ENCODE measurements at regions not wholly inside any gene's neighbourhood (a gene's known extent, or its start where the extent isn't known, plus 50 kb on each side); places are given as distances from the start of the nearest gene placed in this dataset.

DNA sequence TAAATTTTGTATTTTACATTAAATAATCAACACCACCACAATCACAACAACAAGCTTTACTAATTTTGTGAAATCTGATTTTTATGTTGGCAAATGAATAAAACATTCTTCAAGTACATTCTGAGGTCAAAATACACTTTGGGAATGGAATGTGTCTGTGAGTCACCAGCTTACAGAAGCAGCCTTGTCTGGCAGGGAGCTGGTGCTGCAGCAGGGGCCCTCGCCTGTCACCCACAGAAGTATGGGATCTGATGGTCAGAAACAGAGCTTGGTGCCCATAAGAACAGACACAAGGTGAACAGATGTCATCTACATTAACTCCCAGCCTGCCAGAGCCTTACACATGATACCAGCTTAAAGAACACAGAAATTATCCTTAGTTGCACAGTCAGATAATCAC lies 496.9 kb downstream of the CCSER2 start:
- TF ChIP-seq, protein P1, sequence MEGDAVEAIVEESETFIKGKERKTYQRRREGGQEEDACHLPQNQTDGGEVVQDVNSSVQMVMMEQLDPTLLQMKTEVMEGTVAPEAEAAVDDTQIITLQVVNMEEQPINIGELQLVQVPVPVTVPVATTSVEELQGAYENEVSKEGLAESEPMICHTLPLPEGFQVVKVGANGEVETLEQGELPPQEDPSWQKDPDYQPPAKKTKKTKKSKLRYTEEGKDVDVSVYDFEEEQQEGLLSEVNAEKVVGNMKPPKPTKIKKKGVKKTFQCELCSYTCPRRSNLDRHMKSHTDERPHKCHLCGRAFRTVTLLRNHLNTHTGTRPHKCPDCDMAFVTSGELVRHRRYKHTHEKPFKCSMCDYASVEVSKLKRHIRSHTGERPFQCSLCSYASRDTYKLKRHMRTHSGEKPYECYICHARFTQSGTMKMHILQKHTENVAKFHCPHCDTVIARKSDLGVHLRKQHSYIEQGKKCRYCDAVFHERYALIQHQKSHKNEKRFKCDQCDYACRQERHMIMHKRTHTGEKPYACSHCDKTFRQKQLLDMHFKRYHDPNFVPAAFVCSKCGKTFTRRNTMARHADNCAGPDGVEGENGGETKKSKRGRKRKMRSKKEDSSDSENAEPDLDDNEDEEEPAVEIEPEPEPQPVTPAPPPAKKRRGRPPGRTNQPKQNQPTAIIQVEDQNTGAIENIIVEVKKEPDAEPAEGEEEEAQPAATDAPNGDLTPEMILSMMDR (IDR thresholded peaks at IDR 0.05): no peak
- DNase-seq (ENCODE audit: low spot score) (no peak), ATAC-seq (ENCODE audit: low FRiP score) (no peak)

DNA sequence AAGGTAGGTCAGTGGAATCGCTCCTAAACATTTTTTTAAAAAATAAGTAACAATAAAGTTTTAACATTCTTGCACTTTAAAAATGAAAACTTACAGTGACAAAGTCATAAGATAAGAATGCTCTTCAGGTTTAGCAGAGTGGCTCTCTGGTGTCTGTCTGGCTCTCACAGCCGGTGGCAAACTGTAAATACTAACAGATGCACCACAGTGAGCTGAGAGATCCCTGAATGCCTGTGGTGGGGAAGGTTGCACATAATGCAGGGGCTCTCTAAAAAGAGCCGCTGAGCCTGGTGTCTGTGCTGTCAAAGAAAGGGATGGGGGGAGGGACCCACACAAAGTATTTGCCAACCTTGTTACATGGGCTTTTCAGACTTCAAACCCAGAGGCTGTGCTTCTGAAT lies 498.3 kb downstream of the CCSER2 start:
- TF ChIP-seq, protein P1 (IDR thresholded peaks at IDR 0.05): no peak
- DNase-seq (ENCODE audit: low spot score): no peak
- no peak for ATAC-seq (ENCODE audit: low FRiP score)

DNA sequence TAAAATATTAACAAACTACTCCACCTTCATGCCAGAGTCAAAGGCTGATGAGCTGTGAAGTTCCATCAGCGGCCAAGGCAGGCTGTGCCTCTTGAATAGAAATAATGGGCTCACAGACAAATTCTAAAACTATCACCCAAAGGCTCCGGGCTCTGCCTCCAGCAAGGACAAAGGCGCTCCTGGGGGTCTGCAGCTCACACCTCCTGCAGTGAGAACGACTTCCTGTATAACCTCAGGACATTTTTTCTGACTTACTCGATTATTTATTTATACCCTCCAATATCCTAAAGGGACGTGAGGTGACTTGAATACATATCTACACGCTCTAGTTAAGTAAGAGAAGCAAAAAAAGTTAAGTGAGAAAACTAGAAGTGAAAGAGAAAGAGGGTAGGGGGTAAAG lies 500.7 kb downstream of the CCSER2 start:
- TF ChIP-seq, protein P1 (IDR thresholded peaks at IDR 0.05): no peak
- DNase-seq (ENCODE audit: low spot score) (no peak), ATAC-seq (ENCODE audit: low FRiP score) (no peak)

DNA sequence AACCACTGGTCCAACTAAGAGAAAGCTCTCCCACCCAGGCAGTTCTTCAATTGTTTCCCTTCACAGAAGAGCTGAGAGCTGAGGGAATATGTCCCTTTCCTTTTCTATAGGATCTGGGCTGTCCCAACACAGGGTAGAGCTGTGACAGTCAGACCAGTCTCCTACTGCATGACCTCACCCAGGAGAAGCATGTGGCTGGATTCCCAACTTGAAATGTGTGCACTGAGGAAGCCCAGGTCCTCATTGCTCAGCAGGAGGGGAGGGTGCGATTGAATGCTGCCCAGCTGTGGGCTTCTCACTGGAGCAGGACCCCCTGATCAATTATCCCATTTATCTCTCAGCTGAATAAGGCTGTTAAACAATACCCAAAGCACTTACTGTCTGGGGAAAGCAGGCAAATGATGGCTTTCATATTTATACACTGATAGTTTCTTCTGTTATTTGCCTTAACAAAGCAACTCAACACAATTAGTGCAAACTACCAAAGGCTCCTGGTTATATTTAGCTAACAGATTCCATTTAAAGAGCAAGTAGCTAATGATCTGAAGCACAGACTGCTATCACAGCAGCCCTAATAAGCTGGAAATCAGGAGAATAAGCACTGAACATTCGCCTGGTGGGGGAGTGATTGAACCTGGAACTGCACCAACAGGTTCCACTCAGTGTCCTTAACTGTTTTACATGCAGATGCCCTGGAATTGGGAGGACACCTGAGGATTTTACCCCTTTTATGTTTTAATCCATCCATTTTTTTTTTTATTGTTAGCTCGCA lies 508.8 kb downstream of the CCSER2 start:
- ATAC-seq (ENCODE audit: low FRiP score) (no peak), DNase-seq (ENCODE audit: low spot score) (no peak)
- TF ChIP-seq, protein P1 (IDR thresholded peaks at IDR 0.05): no peak

DNA sequence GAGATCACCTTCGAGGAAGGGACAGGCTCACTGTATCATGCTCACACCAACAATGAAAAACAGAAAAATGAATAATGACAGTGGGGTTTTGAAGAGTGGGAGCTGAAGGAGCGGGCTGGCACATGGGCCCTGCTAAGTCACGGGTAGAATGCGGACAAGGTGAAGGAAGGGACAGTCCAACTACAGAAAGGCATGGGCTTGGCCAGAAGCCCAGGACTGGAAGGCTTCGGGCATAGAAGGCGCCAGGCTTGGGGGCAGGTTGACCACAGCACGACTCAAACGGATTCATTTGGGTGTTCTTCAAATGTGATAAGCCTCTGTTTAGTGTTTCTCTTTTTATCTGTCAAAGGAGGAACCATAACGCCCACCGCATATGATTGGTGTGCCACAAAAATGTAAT lies 509.5 kb downstream of the CCSER2 start:
- DNase-seq (ENCODE audit: low spot score) (no peak), ATAC-seq (ENCODE audit: low FRiP score) (no peak)
- TF ChIP-seq, protein P1 (IDR thresholded peaks at IDR 0.05): no peak

DNA sequence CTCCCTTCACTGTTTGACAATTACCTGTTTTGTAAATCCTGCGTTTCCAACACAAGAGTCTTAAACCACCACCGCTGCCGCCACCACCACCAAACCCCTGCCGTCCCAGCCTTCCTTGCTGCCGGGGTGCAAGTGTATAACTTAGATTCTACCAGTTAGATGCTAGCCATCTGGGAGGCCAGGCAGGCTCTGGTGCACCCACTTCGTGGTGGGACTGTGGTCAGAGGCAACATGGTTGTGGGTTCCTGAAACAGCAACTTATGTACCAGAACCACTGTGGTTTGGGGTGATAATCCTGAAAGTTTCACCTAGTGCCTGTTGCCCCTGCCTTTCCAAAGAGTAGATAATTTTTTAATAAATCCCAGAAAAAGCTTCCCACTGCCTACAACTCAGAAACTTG lies 510.5 kb downstream of the CCSER2 start:
- TF ChIP-seq, protein P1 (IDR thresholded peaks at IDR 0.05): no peak
- no peak for ATAC-seq (ENCODE audit: low FRiP score)
- no peak for DNase-seq (ENCODE audit: low spot score)

DNA sequence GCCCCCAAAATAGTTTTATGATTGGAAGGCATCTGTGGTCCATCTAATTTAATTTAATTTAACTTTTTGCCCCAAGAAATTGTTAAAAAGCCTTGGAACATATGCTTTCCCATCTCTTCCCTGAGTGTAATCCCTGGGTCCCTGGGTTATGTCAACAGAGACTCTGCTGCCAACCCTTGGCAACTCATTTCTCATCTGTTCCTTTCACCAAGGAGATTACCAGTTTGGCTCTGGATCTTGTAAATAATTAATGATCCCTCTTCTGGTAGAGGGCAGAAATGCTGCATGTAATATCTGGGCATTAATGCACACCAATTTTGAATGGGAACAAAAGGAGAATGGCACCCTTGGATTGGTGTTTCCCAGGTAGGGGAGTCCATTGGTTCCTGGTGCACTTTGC lies 514.2 kb downstream of the CCSER2 start:
- ATAC-seq (ENCODE audit: low FRiP score): no peak
- TF ChIP-seq, protein P1 (IDR thresholded peaks at IDR 0.05): no peak

More for the DNA sequence above, 514.2 kb downstream of the CCSER2 start:
- DNase-seq (ENCODE audit: low spot score): no peak
